Urothelium cell line (cell line): ENCODE measurements at regions not wholly inside any gene's neighbourhood (a gene's known extent, or its start where the extent isn't known, plus 50 kb on each side); places are given as distances from the start of the nearest gene placed in this dataset.

Source experiments
- DNase-seq: peaks from one replicate; pipeline ENCODE4 v3.0.0; 2011; ENCODE audit warnings: low spot score, mixed read lengths
- FAIRE-seq: peaks from 2 replicates; lab custom pipeline; 2011; peaks lifted over from hg19 to GRCh38; lab: Jason Lieb, UNC

- no peak for FAIRE-seq
- DNase-seq: no peak
Observed at GRCh38 chr1:56169856-56170255, 409.5 kb downstream of the PLPP3 start.

GRCh38 chr1:56168176-56168575, 411.2 kb downstream of the PLPP3 start:
- FAIRE-seq: no peak
- no peak for DNase-seq

- FAIRE-seq: no peak
Observed at GRCh38 chr1:56167596-56167995, 411.8 kb downstream of the PLPP3 start.

GRCh38 chr1:56160773-56161315, 418.5 kb downstream of the PLPP3 start:
- FAIRE-seq (no peak), DNase-seq (no peak)

More at GRCh38 chr1:56167596-56167995, 411.8 kb downstream of the PLPP3 start:
- DNase-seq: no peak

- FAIRE-seq: no peak
- DNase-seq: no peak
Observed at GRCh38 chr1:56156971-56157876, 422.1 kb downstream of the PLPP3 start.

GRCh38 chr1:56153276-56153675, 426.1 kb downstream of the PLPP3 start:
- no peak for DNase-seq
- FAIRE-seq: no peak

- DNase-seq: no peak
Observed at GRCh38 chr1:56152635-56153034, 426.7 kb downstream of the PLPP3 start.

GRCh38 chr1:56151402-56151801, 428.0 kb downstream of the PLPP3 start:
- FAIRE-seq: no peak
- DNase-seq: no peak

More at GRCh38 chr1:56152635-56153034, 426.7 kb downstream of the PLPP3 start:
- no peak for FAIRE-seq

- DNase-seq: no peak
- FAIRE-seq: no peak
Observed at GRCh38 chr1:56150441-56151215, 428.7 kb downstream of the PLPP3 start.

- DNase-seq (no peak), FAIRE-seq (no peak)
Observed at GRCh38 chr1:56149761-56150160, 429.6 kb downstream of the PLPP3 start.

GRCh38 chr1:56148326-56149193, 430.8 kb downstream of the PLPP3 start:
- DNase-seq (no peak), FAIRE-seq (no peak)

GRCh38 chr1:56147459-56147858, 431.9 kb downstream of the PLPP3 start:
- DNase-seq: no peak
- no peak for FAIRE-seq

- FAIRE-seq (no peak), DNase-seq (no peak)
Observed at GRCh38 chr1:56147034-56147433, 432.3 kb downstream of the PLPP3 start.

GRCh38 chr1:56146449-56146848, 432.9 kb downstream of the PLPP3 start:
- no peak for DNase-seq
- FAIRE-seq: no peak

- DNase-seq (no peak), FAIRE-seq (no peak)
Observed at GRCh38 chr1:56145581-56145980, 433.8 kb downstream of the PLPP3 start.

GRCh38 chr1:56142301-56142700, 437.1 kb downstream of the PLPP3 start:
- no peak for DNase-seq

GRCh38 chr1:56139836-56140235, 439.5 kb downstream of the PLPP3 start:
- FAIRE-seq (peak; percentile 9), DNase-seq (no peak)

More at GRCh38 chr1:56142301-56142700, 437.1 kb downstream of the PLPP3 start:
- FAIRE-seq: no peak

GRCh38 chr1:56137521-56138505, 441.6 kb downstream of the PLPP3 start:
- FAIRE-seq (no peak), DNase-seq (no peak)

GRCh38 chr1:56137090-56137489, 442.3 kb downstream of the PLPP3 start:
- DNase-seq: no peak
- no peak for FAIRE-seq

- no peak for FAIRE-seq
Observed at GRCh38 chr1:56135864-56136147, 443.6 kb downstream of the PLPP3 start.

More at GRCh38 chr1:56135864-56136147, 443.6 kb downstream of the PLPP3 start:
- DNase-seq: no peak
